Neural cell (in vitro differentiated cells): ENCODE measurements at regions not wholly inside any gene's neighbourhood (a gene's known extent, or its start where the extent isn't known, plus 50 kb on each side); places are given as distances from the start of the nearest gene placed in this dataset.

Experiments
- H2AFZ ChIP-seq: fragments of 200-600, 300-800 bp; sonication (generic), shearing (Covaris generic); 2 replicates; pipeline ENCODE4 v1.6.0; 2014; ENCODE audit warnings: low read depth, mild to moderate bottlenecking, antibody characterized with exemption, low read length, moderate library complexity
- H3F3A ChIP-seq: fragments of 200-600 bp; shearing (Covaris generic); 2 replicates; pipeline ENCODE4 v1.6.1; 2016; ENCODE audit warnings: mild to moderate bottlenecking, moderate library complexity, mixed read lengths, antibody characterized with exemption, low read length; ENCODE audit not compliant: insufficient read depth, poor library complexity, severe bottlenecking
- H3K27ac ChIP-seq: fragments of 200-600, 300-800 bp; sonication (generic), shearing (Covaris generic); 2 replicates; pipeline ENCODE4 v1.5.1; 2014; ENCODE audit warnings: mild to moderate bottlenecking, low read length, moderate library complexity
- H3K27me3 ChIP-seq: fragments of 300-800, 200-600 bp; sonication (generic), shearing (Covaris generic); 2 replicates; pipeline ENCODE4 v1.6.0; 2014; ENCODE audit warnings: mild to moderate bottlenecking, low read depth, low read length, moderate library complexity; ENCODE audit not compliant: insufficient read depth
- H3K36me3 ChIP-seq: fragments of 300-800, 200-600 bp; sonication (generic), shearing (Covaris generic); 2 replicates; pipeline ENCODE4 v1.5.1; 2014; ENCODE audit warnings: mild to moderate bottlenecking, antibody characterized with exemption, low read length, moderate library complexity; ENCODE audit not compliant: insufficient read depth
- H3K4me2 ChIP-seq: fragments of 300-800, 200-600 bp; sonication (generic), shearing (Covaris generic); 2 replicates; pipeline ENCODE4 v1.6.0; 2014; ENCODE audit warnings: mild to moderate bottlenecking, low read length
- H3K4me3 ChIP-seq: fragments of 300-800, 200-600 bp; sonication (generic), shearing (Covaris generic); 2 replicates; pipeline ENCODE4 v1.5.1; 2014; ENCODE audit warnings: mild to moderate bottlenecking, low read length, moderate library complexity
- H3K79me2 ChIP-seq: fragments of 200-600 bp; shearing (Covaris generic); replicated peaks from 2 replicates; pipeline ENCODE4 v1.6.0; 2014; ENCODE audit warnings: mild to moderate bottlenecking, low read length, moderate library complexity; ENCODE audit not compliant: insufficient read depth
- H3K9ac ChIP-seq: fragments of 300-800, 200-600 bp; sonication (generic), shearing (Covaris generic); 2 replicates; pipeline ENCODE4 v1.6.1; 2016; ENCODE audit warnings: mild to moderate bottlenecking, low read length, mixed read lengths
- H3K9me2 ChIP-seq: fragments of 200-600 bp; shearing (Covaris generic); 2 replicates; pipeline ENCODE4 v1.6.1; 2016; ENCODE audit warnings: mild to moderate bottlenecking, low read length, mixed read lengths; ENCODE audit not compliant: insufficient read depth
- H3K9me3 ChIP-seq: fragments of 200-600, 300-800 bp; sonication (generic), shearing (Covaris generic); 2 replicates; pipeline ENCODE4 v1.6.1; 2016; ENCODE audit warnings: mild to moderate bottlenecking, mixed run types, low read length, moderate library complexity, mixed read lengths
- H4K20me1 ChIP-seq: fragments of 200-600 bp; shearing (Covaris generic); 2 replicates; pipeline ENCODE4 v1.6.1; 2016; ENCODE audit warnings: mild to moderate bottlenecking, mixed run types; ENCODE audit not compliant: insufficient read depth
- EP300 ChIP-seq: fragments of 450-650 bp; conservative IDR thresholded peaks from 2 replicates; pipeline ENCODE4 v1.6.1; 2014; ENCODE audit warnings: antibody characterized with exemption, mild to moderate bottlenecking, moderate library complexity; ENCODE audit not compliant: poor library complexity, severe bottlenecking
- EZH2 ChIP-seq: fragments of 200-600, 300-800 bp; shearing (Covaris generic), sonication (generic); IDR thresholded peaks from 2 replicates; pipeline ENCODE4 v1.6.1; 2014; ENCODE audit warnings: antibody characterized with exemption, low read length, borderline replicate concordance, mild to moderate bottlenecking; ENCODE audit not compliant: insufficient read depth, poor library complexity, severe bottlenecking
- MXI1 ChIP-seq: fragments of 450-650 bp; conservative IDR thresholded peaks from 2 replicates; pipeline ENCODE4 v1.6.1; 2014; ENCODE audit warnings: antibody characterized with exemption, mild to moderate bottlenecking; ENCODE audit not compliant: poor library complexity, severe bottlenecking
- POLR2AphosphoS5 ChIP-seq: IDR thresholded peaks from 2 replicates; pipeline ENCODE4 v1.6.1; 2012
- RAD21 ChIP-seq: fragments of 450-650 bp; conservative IDR thresholded peaks from 2 replicates; pipeline ENCODE4 v1.6.1; 2014; ENCODE audit warnings: antibody characterized with exemption, mild to moderate bottlenecking, moderate library complexity
- SMC3 ChIP-seq: fragments of 450-650 bp; conservative IDR thresholded peaks from 2 replicates; pipeline ENCODE4 v1.6.1; 2014; ENCODE audit warnings: antibody characterized with exemption, mild to moderate bottlenecking, moderate library complexity; ENCODE audit not compliant: poor library complexity
- TAF1 ChIP-seq: IDR thresholded peaks from 2 replicates; pipeline ENCODE4 v1.6.1; 2012; ENCODE audit warnings: low read depth
- TF ChIP-seq, protein P1 (sequence below): fragments of 450-650 bp; IDR thresholded peaks from 2 replicates; pipeline ENCODE4 v1.5.1; 2014; ENCODE audit warnings: antibody characterized with exemption, mild to moderate bottlenecking, moderate library complexity; ENCODE audit not compliant: poor library complexity, severe bottlenecking
- TF ChIP-seq, protein P2 (sequence below): IDR thresholded peaks from 2 replicates; pipeline ENCODE4 v1.6.1; 2012; ENCODE audit warnings: borderline replicate concordance

- no peaks in the 10 kb centered on the region for H3K27me3 ChIP-seq
- no peak overlapping the region for H3K27ac ChIP-seq
- no peak overlapping the region for H3K4me2 ChIP-seq
- no peaks in the 10 kb centered on the region for H3F3A ChIP-seq
- no peaks in the 10 kb centered on the region for H4K20me1 ChIP-seq
- TF ChIP-seq, protein P1, sequence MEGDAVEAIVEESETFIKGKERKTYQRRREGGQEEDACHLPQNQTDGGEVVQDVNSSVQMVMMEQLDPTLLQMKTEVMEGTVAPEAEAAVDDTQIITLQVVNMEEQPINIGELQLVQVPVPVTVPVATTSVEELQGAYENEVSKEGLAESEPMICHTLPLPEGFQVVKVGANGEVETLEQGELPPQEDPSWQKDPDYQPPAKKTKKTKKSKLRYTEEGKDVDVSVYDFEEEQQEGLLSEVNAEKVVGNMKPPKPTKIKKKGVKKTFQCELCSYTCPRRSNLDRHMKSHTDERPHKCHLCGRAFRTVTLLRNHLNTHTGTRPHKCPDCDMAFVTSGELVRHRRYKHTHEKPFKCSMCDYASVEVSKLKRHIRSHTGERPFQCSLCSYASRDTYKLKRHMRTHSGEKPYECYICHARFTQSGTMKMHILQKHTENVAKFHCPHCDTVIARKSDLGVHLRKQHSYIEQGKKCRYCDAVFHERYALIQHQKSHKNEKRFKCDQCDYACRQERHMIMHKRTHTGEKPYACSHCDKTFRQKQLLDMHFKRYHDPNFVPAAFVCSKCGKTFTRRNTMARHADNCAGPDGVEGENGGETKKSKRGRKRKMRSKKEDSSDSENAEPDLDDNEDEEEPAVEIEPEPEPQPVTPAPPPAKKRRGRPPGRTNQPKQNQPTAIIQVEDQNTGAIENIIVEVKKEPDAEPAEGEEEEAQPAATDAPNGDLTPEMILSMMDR, result no peak
- TF ChIP-seq, protein P2, sequence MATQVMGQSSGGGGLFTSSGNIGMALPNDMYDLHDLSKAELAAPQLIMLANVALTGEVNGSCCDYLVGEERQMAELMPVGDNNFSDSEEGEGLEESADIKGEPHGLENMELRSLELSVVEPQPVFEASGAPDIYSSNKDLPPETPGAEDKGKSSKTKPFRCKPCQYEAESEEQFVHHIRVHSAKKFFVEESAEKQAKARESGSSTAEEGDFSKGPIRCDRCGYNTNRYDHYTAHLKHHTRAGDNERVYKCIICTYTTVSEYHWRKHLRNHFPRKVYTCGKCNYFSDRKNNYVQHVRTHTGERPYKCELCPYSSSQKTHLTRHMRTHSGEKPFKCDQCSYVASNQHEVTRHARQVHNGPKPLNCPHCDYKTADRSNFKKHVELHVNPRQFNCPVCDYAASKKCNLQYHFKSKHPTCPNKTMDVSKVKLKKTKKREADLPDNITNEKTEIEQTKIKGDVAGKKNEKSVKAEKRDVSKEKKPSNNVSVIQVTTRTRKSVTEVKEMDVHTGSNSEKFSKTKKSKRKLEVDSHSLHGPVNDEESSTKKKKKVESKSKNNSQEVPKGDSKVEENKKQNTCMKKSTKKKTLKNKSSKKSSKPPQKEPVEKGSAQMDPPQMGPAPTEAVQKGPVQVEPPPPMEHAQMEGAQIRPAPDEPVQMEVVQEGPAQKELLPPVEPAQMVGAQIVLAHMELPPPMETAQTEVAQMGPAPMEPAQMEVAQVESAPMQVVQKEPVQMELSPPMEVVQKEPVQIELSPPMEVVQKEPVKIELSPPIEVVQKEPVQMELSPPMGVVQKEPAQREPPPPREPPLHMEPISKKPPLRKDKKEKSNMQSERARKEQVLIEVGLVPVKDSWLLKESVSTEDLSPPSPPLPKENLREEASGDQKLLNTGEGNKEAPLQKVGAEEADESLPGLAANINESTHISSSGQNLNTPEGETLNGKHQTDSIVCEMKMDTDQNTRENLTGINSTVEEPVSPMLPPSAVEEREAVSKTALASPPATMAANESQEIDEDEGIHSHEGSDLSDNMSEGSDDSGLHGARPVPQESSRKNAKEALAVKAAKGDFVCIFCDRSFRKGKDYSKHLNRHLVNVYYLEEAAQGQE, result no peak
- TF ChIP-seq RAD21 (no peak), EP300 (no peak), POLR2AphosphoS5 (no peak), TAF1 (no peak), MXI1 (no peak), SMC3 (no peak), EZH2 (no peak)
- no peak overlapping the region for H3K4me3 ChIP-seq
- no peaks in the 10 kb centered on the region for H3K9me3 ChIP-seq
- H2AFZ ChIP-seq, result no peak overlapping the region
- H3K9me2 ChIP-seq, result no peaks in the 10 kb centered on the region
- H3K79me2 ChIP-seq, result no peaks in the 10 kb centered on the region
- no peak overlapping the region for H3K9ac ChIP-seq
- H3K36me3 ChIP-seq, result no peaks in the 10 kb centered on the region
Measured at GRCh38 chr4:127410201-127410600, 222.6 kb upstream of the INTU start.

DNA sequence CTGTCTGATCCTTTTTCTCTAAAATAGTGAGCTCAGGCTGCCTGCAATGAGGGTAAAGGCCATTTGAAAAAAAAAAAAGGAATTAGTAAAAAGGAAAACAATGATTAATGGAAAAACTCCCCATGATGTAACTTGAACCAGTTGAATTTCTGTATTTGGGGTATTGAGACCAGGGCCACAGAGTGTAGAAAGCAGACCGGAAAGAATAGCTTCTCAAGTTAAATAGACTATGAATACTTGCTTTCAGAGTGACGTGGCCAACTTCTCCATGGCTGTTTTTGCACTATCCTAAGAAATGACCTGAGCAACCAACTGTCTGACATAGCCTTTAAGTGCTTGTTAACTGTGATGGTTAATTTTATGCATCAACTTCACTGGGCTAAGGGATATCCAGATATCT lies 222.1 kb upstream of the INTU start:
- H3K36me3 ChIP-seq, result no peaks in the 10 kb centered on the region
- H3K9me3 ChIP-seq, result no peaks in the 10 kb centered on the region
- H3K27me3 ChIP-seq, result no peaks in the 10 kb centered on the region
- TF ChIP-seq, protein P1, result no peak
- TF ChIP-seq, protein P2, result no peak
- TF ChIP-seq POLR2AphosphoS5 (no peak), SMC3 (no peak), TAF1 (no peak), EP300 (no peak), EZH2 (no peak), MXI1 (no peak), RAD21 (no peak)
- no peak overlapping the region for H3K9ac ChIP-seq
- no peak overlapping the region for H2AFZ ChIP-seq
- H4K20me1 ChIP-seq, result no peaks in the 10 kb centered on the region
- H3K27ac ChIP-seq, result no peak overlapping the region
- H3K4me3 ChIP-seq, result no peak overlapping the region
- H3F3A ChIP-seq, result no peaks in the 10 kb centered on the region
- no peak overlapping the region for H3K4me2 ChIP-seq
- H3K9me2 ChIP-seq, result no peaks in the 10 kb centered on the region
- no peaks in the 10 kb centered on the region for H3K79me2 ChIP-seq
